ENCODE measurements at regions not wholly inside any gene's neighbourhood (a gene's known extent, or its start where the extent isn't known, plus 50 kb on each side); places are given as distances from the start of the nearest gene placed in this dataset.

- no peak for TF ChIP-seq CTCF (IDR thresholded peaks at IDR 0.05)
Observed at GRCh38 chr1:116298746-116299145, 74.3 kb upstream of the ATP1A1 start.

GRCh38 chr1:116299248-116299647, 73.8 kb upstream of the ATP1A1 start:
- intact Hi-C loops (cut with DNase I): no loop called here
- no peak for DNase-seq
- Histone ChIP-seq H3K4me3 (no peak overlapping the region), H3K36me3 (no peaks in the 10 kb centered on the region), H3K9me3 (no peaks in the 10 kb centered on the region), H3K27me3 (no peaks in the 10 kb centered on the region), H3K4me1 (no peaks in the 10 kb centered on the region), H3K27ac (no peak overlapping the region)
- peak; percentile 22 for ATAC-seq
- no peak for TF ChIP-seq CTCF (IDR thresholded peaks at IDR 0.05)

More at GRCh38 chr1:116298746-116299145, 74.3 kb upstream of the ATP1A1 start:
- DNase-seq (no peak), ATAC-seq (no peak)
- intact Hi-C loops (cut with DNase I): no loop called here
- H3K36me3 ChIP-seq: no peaks in the 10 kb centered on the region
- H3K27ac ChIP-seq: no peak overlapping the region
- no peaks in the 10 kb centered on the region for H3K27me3 ChIP-seq
- no peaks in the 10 kb centered on the region for H3K9me3 ChIP-seq
- no peaks in the 10 kb centered on the region for H3K4me1 ChIP-seq
- no peak overlapping the region for H3K4me3 ChIP-seq

GRCh38 chr1:116302281-116302680, 70.8 kb upstream of the ATP1A1 start:
- DNase-seq (no peak), ATAC-seq (no peak)
- H3K36me3 ChIP-seq: no peaks in the 10 kb centered on the region
- no peaks in the 10 kb centered on the region for H3K27me3 ChIP-seq
- no peak for TF ChIP-seq CTCF (IDR thresholded peaks at IDR 0.05)
- no peak overlapping the region for H3K27ac ChIP-seq
- H3K9me3 ChIP-seq: no peaks in the 10 kb centered on the region
- intact Hi-C loops (cut with DNase I): no loop called here
- no peaks in the 10 kb centered on the region for H3K4me1 ChIP-seq
- no peak overlapping the region for H3K4me3 ChIP-seq

GRCh38 chr1:116306102-116306501, 66.9 kb upstream of the ATP1A1 start:
- no peaks in the 10 kb centered on the region for H3K9me3 ChIP-seq
- no peak for DNase-seq
- no peak overlapping the region for H3K27ac ChIP-seq
- TF ChIP-seq CTCF (IDR thresholded peaks at IDR 0.05): no peak
- H3K36me3 ChIP-seq: no peaks in the 10 kb centered on the region
- intact Hi-C loops (cut with DNase I): no loop called here
- H3K4me3 ChIP-seq: no peak overlapping the region
- H3K4me1 ChIP-seq: no peaks in the 10 kb centered on the region
- ATAC-seq: no peak
- no peaks in the 10 kb centered on the region for H3K27me3 ChIP-seq

- Histone ChIP-seq H3K27ac (no peak overlapping the region), H3K36me3 (no peaks in the 10 kb centered on the region), H3K27me3 (no peaks in the 10 kb centered on the region), H3K9me3 (no peaks in the 10 kb centered on the region), H3K4me3 (no peak overlapping the region), H3K4me1 (no peaks in the 10 kb centered on the region)
- no peak for TF ChIP-seq CTCF (IDR thresholded peaks at IDR 0.05)
- no peak for DNase-seq
- intact Hi-C loops (cut with DNase I): no loop called here
- peak; percentile 56 for ATAC-seq
Observed at GRCh38 chr1:116306840-116307442, 66.1 kb upstream of the ATP1A1 start.

GRCh38 chr1:116308276-116308675, 64.8 kb upstream of the ATP1A1 start:
- Histone ChIP-seq H3K27ac (no peak overlapping the region), H3K27me3 (no peaks in the 10 kb centered on the region), H3K4me3 (no peak overlapping the region), H3K4me1 (no peaks in the 10 kb centered on the region), H3K9me3 (no peaks in the 10 kb centered on the region), H3K36me3 (no peaks in the 10 kb centered on the region)
- ATAC-seq: no peak
- intact Hi-C loops (cut with DNase I): no loop called here
- DNase-seq: no peak
- TF ChIP-seq CTCF (IDR thresholded peaks at IDR 0.05): no peak
